ENCODE measurements at regions not wholly inside any gene's neighbourhood (a gene's known extent, or its start where the extent isn't known, plus 50 kb on each side); places are given as distances from the start of the nearest gene placed in this dataset.

GRCh38 chr19:30173593-30174356 is 198.4 kb upstream of the ZNF536 start:
- no peak for DNase-seq

GRCh38 chr19:30174357-30174645 is 197.9 kb upstream of the ZNF536 start:
- no peak for DNase-seq

GRCh38 chr19:30174791-30175190 is 197.4 kb upstream of the ZNF536 start:
- no peak for DNase-seq

DNA sequence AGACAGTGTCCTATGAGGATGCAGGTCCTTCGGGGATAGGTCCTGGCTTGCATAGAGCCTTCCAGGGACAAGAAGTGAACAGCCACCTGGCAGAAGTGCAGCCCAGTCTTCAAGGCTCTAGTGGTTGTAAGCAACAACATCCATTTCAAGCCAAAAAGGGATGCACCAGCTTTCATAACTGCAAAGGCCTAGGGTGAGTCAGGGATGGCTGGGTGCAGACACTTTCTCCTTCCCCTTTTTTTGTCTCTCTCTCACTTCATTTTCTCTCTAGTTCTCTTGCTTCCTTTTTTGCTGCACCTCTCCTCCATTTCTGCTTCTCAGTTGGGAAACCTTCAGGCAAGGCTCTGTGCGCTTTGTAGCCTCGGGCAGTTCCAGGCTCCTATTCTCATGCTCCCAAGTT is 196.2 kb upstream of the ZNF536 start:
- no peak for DNase-seq

GRCh38 chr19:30178721-30179402 is 193.3 kb upstream of the ZNF536 start:
- no peak for DNase-seq

DNA sequence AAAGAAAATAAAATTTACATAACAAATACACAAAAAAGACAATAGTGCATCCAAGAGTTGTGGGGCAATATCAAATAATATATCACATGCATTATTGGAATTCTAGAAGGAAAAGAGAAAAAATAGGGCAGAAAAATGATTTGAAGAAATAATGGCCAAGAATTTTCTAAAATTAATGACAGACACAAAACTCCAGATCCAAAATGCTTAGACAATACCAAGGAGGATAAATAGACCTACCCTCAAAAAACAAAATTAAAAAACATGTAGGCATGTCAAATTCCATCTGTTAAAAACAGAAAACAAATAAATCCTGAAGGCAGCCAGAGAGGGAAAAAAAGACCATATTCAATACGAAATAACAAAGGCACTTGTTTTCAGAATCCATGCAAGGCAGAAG is 191.5 kb upstream of the ZNF536 start:
- no peak for DNase-seq

- no peak for DNase-seq
These were observed 188.2 kb upstream of the ZNF536 start for GRCh38 chr19:30183807-30184490.

GRCh38 chr19:30202060-30202600 is 170.1 kb upstream of the ZNF536 start:
- DNase-seq = no peak

DNA sequence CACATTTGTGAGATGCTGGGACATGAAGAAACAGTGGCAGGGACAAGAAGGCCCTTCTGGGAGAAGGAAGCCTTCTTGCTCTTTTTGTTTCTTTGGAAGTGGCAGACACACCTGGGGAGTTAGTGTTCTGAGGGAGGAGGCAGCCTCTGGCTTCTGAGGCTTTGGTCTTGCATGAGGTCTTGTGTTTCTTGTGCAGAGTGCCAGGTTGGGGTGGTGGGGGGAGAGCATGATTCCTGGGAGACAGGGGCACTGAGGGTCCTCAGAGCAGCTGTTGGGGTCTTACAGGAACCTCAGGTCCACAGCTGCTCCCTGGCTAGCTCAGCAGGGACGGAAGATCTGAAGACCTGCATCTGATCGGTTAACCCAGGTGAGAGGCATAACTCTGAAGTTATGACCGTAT is 167.5 kb upstream of the ZNF536 start:
- no peak for DNase-seq

- no peak for DNase-seq
These were observed 166.0 kb upstream of the ZNF536 start for GRCh38 chr19:30206187-30206586.

DNA sequence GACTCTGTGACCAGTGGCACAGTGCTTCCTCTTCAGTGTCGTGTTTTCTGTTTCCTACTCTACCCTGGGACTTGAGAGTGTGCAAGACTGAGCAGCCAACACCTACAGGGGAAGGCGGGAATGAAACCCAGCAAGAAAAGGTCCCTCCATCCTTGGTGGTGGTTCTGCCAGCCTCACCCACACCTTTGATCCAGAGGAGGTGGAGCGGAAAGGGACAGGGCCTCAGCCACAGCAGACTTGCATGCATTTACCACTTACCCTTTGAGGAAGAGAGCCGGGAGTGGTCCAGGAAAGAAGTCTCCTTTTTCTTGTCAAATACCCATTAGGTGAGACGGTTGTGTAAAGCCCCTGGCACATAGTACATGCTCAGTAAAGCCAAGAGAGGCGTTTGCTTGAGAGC is 164.8 kb upstream of the ZNF536 start:
- DNase-seq = no peak

DNA sequence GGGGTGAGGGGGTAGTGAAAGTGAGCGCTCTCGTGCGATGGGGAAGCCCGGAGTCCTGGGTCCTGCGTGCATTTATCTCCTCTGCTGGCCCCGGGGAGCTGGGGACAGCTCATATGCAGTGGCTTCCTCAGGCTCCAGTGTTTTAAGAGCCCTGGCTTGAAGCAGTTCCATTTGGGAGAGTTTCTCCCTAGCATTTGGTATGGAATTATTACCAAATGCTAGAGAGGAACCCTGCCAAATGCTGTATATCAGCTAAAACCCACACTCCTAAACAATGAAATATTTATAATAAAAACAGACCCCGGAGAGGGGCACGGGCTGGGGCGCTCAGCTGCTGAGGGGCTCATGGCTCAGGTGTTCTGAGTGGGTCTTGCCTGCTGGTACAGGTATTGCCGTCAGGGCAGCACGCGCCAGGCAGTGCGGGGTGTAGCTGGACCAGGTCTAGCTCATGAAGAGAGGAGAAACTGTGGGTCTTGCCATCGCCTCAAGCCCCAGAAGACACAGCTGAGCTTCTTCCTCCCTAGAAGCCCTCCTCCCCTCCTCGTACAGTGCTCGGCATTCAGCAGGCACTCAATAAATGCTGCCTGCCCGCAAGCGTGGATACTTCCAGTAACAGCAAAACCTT is 163.6 kb upstream of the ZNF536 start:
- DNase-seq = no peak

GRCh38 chr19:30209617-30210600 is 162.3 kb upstream of the ZNF536 start:
- no peak for DNase-seq

- no peak for DNase-seq
These were observed 159.6 kb upstream of the ZNF536 start for GRCh38 chr19:30212574-30212973.

DNA sequence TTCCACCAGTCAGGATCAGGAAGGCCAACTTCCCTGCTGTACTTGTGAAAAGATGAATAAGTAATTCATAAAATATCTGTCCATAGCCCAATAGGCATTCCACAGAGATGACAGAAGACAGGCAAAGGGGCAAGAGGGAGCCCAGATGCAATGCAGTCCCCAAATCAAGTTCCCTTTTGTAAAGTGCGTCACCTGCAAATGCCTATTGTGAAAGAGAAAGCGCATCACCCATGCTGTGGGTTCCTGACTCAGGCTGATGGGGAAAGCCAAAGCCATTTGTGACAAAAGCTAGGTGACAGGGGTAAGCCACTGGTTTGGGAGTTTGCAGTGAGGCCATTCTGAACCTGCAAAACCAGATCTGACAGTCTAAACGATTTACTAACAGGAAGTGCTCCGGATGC is 157.5 kb upstream of the ZNF536 start:
- no peak for DNase-seq

DNA sequence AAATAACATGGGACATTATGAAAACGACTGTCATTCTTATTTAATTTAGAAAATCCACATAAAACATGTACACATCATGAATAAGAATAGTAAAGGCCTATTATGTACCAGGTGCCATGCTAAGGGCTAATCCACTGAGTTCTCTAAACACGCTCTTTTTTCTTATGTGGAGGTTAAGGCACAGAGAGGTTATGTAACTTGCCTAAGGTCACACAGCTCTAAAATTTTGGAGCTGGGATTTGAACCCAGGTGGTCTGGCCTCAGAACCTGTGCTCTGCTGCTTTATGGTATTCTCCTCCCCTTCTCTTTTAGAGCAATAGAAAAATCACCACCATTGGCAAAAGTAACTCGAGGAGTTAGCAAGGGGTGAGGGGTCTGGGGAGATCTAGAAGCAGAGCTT is 156.9 kb upstream of the ZNF536 start:
- no peak for DNase-seq

- no peak for DNase-seq
These were observed 155.7 kb upstream of the ZNF536 start for GRCh38 chr19:30216453-30216852.

DNA sequence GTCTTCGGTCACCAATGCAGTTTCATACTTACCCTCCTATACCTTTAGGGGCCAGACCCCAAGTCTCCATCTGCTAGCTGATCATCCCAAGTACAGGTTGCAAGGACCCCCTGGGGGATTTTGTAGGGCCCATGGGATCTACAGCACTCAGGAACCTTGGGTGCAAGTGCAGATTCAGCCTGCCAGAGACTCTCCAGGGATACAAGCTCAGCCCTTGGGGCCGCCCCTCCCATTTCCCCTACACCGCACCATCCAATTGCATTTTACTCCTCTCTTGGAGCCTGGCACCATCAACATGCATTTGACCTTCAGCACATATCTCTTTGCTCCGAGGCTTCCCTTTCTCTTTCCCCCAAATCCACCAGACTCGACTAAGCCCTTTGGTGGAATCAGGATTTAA is 154.7 kb upstream of the ZNF536 start:
- DNase-seq = no peak

DNA sequence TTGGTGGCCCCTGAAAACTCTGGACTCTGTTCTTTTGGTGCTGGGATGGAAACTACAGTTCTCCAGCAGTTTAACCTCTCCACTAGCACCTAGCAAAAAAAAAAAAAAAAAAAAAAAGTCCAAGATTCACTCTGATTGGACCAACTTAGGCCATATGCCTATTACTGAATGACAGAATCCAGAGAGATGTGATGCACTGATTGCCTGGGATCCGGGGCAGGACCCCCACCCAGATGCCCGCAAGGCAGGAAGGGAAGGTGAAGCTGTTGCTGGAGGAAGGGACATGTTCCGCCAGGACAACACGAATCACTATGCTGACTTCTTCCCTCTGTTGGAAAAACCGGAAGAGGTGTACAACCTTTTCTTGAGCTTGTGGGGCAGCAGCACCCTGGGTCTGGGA is 152.5 kb upstream of the ZNF536 start:
- DNase-seq = no peak

- no peak for DNase-seq
These were observed 151.0 kb upstream of the ZNF536 start for GRCh38 chr19:30221176-30221575.

GRCh38 chr19:30222428-30222873 is 149.7 kb upstream of the ZNF536 start:
- DNase-seq = no peak
